ENCODE measurements at regions not wholly inside any gene's neighbourhood (a gene's known extent, or its start where the extent isn't known, plus 50 kb on each side); places are given as distances from the start of the nearest gene placed in this dataset.

DNA sequence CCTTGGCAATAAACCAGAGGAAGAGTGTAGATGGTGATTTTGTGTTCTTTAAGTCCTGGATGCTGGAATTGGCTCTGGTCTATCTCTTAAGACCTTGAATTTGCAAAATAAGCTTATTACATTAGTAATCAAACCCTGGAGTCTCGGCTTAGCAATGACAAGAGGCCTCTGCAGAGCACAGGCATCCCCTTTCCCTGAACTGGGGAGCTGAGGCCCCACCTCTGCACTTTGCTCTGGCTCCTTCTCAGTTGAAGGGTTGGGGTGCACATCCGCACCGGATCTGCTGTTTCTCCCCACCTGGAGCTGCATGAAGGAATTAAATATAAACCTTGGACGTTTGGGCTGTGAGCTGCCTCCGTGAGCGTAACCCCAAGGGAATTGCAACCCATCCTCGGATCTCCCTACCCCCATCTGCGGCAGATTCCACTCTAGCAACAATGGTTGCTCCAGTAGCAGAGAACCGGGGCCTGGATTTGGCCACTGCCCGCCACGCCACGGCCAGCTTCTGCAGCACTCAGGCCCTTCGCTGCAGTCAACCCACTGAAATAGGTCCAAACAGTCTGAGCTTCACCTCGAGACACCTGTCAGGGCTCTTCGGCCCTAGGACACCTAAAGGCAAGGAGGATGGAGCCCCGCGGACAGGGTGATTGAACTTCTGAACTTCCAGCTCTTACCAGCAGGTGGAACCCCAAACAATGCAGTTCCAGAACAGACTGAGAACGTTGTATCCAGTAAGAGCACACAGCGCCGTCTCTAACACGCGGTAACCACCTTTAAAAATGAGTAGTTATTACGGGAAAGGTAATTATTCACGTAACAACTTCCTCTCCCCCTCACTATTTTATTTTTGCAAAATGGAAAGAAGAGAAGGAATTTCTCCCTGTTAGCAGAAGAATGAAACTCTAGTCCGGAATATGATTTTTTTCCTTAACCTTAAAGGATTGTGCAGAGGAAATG lies 54.8 kb upstream of the CAPRIN1 start (continued):
- peak; percentile 63 for TF ChIP-seq ZFP36 (IDR thresholded peaks at IDR 0.05; ENCODE audit: low read depth, low read length, partially characterized antibody)
- TF ChIP-seq CC2D1A (IDR thresholded peaks at IDR 0.05): peak; percentile 60
- no peak for TF ChIP-seq ELF1 (tag; IDR thresholded peaks at IDR 0.05)
- TF ChIP-seq MEF2D (tag; conservative IDR thresholded peaks at IDR 0.05; ENCODE audit: low read depth): no peak
- no peak for TF ChIP-seq ZC3H8 (IDR thresholded peaks at IDR 0.05)
- TF ChIP-seq SMC3 (conservative IDR thresholded peaks at IDR 0.05; ENCODE audit: insufficient read depth, low read depth, low read length): peak; percentile 90
- peak in 1 of 2 experiments; percentile 64; a peak in 2 of 4 replicates for TF ChIP-seq MAZ (CRISPR knock-in tag; conservative IDR thresholded peaks at IDR 0.05 in 1 of 2, IDR thresholded peaks at IDR 0.05 in 1 of 2)
- TF ChIP-seq SAFB2 (IDR thresholded peaks at IDR 0.05; ENCODE audit: borderline replicate concordance, low read depth, low read length, severe bottlenecking): no peak
- TF ChIP-seq RAD21 (CRISPR knock-in tag; conservative IDR thresholded peaks at IDR 0.05 in 1 of 2, IDR thresholded peaks at IDR 0.05 in 1 of 2): peak; percentile 79 to 89
- TF ChIP-seq, protein P1, sequence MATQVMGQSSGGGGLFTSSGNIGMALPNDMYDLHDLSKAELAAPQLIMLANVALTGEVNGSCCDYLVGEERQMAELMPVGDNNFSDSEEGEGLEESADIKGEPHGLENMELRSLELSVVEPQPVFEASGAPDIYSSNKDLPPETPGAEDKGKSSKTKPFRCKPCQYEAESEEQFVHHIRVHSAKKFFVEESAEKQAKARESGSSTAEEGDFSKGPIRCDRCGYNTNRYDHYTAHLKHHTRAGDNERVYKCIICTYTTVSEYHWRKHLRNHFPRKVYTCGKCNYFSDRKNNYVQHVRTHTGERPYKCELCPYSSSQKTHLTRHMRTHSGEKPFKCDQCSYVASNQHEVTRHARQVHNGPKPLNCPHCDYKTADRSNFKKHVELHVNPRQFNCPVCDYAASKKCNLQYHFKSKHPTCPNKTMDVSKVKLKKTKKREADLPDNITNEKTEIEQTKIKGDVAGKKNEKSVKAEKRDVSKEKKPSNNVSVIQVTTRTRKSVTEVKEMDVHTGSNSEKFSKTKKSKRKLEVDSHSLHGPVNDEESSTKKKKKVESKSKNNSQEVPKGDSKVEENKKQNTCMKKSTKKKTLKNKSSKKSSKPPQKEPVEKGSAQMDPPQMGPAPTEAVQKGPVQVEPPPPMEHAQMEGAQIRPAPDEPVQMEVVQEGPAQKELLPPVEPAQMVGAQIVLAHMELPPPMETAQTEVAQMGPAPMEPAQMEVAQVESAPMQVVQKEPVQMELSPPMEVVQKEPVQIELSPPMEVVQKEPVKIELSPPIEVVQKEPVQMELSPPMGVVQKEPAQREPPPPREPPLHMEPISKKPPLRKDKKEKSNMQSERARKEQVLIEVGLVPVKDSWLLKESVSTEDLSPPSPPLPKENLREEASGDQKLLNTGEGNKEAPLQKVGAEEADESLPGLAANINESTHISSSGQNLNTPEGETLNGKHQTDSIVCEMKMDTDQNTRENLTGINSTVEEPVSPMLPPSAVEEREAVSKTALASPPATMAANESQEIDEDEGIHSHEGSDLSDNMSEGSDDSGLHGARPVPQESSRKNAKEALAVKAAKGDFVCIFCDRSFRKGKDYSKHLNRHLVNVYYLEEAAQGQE (IDR thresholded peaks at IDR 0.05; ENCODE audit: borderline replicate concordance): peak; percentile 80; the same call in 1 of the 2 replicates
- TF ChIP-seq, protein P1 (CRISPR knock-in tag; IDR thresholded peaks at IDR 0.05; ENCODE audit: low read depth): no peak
- TF ChIP-seq, protein P2, sequence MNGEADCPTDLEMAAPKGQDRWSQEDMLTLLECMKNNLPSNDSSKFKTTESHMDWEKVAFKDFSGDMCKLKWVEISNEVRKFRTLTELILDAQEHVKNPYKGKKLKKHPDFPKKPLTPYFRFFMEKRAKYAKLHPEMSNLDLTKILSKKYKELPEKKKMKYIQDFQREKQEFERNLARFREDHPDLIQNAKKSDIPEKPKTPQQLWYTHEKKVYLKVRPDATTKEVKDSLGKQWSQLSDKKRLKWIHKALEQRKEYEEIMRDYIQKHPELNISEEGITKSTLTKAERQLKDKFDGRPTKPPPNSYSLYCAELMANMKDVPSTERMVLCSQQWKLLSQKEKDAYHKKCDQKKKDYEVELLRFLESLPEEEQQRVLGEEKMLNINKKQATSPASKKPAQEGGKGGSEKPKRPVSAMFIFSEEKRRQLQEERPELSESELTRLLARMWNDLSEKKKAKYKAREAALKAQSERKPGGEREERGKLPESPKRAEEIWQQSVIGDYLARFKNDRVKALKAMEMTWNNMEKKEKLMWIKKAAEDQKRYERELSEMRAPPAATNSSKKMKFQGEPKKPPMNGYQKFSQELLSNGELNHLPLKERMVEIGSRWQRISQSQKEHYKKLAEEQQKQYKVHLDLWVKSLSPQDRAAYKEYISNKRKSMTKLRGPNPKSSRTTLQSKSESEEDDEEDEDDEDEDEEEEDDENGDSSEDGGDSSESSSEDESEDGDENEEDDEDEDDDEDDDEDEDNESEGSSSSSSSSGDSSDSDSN (IDR thresholded peaks at IDR 0.05; ENCODE audit: borderline replicate concordance in 1 of 2, low read depth in 2 of 2, low read length in 2 of 2): 0 out of 4 replicates have a peak, but pooled peaks of 1 of the 2 experiments have one; percentile 49
- TF ChIP-seq, protein P3, sequence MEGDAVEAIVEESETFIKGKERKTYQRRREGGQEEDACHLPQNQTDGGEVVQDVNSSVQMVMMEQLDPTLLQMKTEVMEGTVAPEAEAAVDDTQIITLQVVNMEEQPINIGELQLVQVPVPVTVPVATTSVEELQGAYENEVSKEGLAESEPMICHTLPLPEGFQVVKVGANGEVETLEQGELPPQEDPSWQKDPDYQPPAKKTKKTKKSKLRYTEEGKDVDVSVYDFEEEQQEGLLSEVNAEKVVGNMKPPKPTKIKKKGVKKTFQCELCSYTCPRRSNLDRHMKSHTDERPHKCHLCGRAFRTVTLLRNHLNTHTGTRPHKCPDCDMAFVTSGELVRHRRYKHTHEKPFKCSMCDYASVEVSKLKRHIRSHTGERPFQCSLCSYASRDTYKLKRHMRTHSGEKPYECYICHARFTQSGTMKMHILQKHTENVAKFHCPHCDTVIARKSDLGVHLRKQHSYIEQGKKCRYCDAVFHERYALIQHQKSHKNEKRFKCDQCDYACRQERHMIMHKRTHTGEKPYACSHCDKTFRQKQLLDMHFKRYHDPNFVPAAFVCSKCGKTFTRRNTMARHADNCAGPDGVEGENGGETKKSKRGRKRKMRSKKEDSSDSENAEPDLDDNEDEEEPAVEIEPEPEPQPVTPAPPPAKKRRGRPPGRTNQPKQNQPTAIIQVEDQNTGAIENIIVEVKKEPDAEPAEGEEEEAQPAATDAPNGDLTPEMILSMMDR (IDR thresholded peaks at IDR 0.05 in 2 of 3, conservative IDR thresholded peaks at IDR 0.05 in 1 of 3; ENCODE audit: insufficient read depth in 2 of 3, low read depth in 1 of 3, low read length in 3 of 3): peak; percentile 91 to 92 (median 91)
- TF ChIP-seq KDM2B (CRISPR knock-in tag; IDR thresholded peaks at IDR 0.05): no peak

Data from K562 (cell line).